ENCODE measurements at regions not wholly inside any gene's neighbourhood (a gene's known extent, or its start where the extent isn't known, plus 50 kb on each side); places are given as distances from the start of the nearest gene placed in this dataset.

DNA sequence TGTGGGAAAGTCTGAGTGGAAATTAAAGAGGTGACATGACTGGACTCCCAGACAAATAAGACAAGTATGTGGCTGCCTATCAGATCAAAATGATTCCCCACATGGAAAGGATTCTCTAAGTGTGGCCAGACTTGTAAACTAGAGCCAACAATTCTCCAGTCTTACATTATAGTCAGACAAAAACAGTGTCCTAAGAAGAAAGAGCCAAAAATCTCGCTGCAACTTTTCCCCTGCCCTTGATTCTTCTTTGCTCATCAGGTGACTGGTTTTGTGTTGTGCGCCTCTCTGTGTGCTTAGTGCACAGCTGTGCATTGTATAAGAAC is 164.2 kb upstream of the TARS1 start:
- TF ChIP-seq, protein P1, sequence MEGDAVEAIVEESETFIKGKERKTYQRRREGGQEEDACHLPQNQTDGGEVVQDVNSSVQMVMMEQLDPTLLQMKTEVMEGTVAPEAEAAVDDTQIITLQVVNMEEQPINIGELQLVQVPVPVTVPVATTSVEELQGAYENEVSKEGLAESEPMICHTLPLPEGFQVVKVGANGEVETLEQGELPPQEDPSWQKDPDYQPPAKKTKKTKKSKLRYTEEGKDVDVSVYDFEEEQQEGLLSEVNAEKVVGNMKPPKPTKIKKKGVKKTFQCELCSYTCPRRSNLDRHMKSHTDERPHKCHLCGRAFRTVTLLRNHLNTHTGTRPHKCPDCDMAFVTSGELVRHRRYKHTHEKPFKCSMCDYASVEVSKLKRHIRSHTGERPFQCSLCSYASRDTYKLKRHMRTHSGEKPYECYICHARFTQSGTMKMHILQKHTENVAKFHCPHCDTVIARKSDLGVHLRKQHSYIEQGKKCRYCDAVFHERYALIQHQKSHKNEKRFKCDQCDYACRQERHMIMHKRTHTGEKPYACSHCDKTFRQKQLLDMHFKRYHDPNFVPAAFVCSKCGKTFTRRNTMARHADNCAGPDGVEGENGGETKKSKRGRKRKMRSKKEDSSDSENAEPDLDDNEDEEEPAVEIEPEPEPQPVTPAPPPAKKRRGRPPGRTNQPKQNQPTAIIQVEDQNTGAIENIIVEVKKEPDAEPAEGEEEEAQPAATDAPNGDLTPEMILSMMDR (conservative IDR thresholded peaks at IDR 0.05; ENCODE audit: low read depth, low read length), result no peak
- DNase-seq (ENCODE audit: low read depth), result no peak
- H3K4me3 ChIP-seq (ENCODE audit: low read depth, low read length), result no peak overlapping the region

GRCh38 chr5:33277061-33277650 is 163.6 kb upstream of the TARS1 start:
- TF ChIP-seq, protein P1 (conservative IDR thresholded peaks at IDR 0.05; ENCODE audit: low read depth, low read length), result no peak
- H3K4me3 ChIP-seq (ENCODE audit: low read depth, low read length), result no peak overlapping the region
- DNase-seq (ENCODE audit: low read depth), result no peak

DNA sequence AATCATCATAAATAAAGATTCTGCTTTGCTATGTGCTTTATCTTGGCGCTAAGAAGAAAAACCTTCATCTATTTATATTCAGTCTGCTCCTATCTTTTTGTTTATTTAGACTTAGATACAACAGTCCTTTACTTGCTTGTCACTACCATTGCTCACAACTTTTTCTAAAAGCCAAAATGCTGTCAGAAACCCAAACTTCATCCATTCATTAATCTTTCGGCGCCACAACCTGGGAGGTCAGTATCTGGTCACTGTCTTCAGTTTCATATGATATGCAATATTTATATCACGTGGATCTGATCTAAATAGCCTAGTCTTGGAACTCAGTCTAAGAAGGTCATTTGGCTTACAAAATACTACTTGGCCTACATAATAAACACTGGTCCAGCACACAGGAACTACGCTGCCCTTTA is 159.3 kb upstream of the TARS1 start:
- TF ChIP-seq, protein P1 (conservative IDR thresholded peaks at IDR 0.05; ENCODE audit: low read depth, low read length), result no peak
- H3K4me3 ChIP-seq (ENCODE audit: low read depth, low read length), result no peak overlapping the region
- peak; percentile 39 for DNase-seq (ENCODE audit: low read depth)

DNA sequence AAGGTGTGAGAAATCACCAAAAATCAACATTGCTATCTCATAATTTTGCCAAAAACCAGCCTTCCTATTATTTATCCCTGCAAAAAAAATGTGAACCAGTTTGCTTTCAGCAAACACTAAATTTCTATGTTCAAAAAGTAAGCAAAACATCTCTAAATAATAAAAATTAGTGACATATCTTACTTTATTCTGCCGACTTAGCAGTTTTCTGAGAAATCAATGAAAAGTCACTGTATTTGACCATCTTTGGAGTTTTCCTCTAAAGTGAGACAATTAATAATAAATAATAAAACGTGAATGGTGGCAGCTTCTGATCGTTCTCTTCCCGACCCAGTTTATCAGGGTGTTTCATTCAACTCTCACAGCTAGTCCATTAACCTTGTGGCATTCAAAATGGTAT is 158.6 kb upstream of the TARS1 start:
- TF ChIP-seq, protein P1 (conservative IDR thresholded peaks at IDR 0.05; ENCODE audit: low read depth, low read length), result no peak
- H3K4me3 ChIP-seq (ENCODE audit: low read depth, low read length), result no peak overlapping the region
- no peak for DNase-seq (ENCODE audit: low read depth)

GRCh38 chr5:33282696-33283095 is 158.1 kb upstream of the TARS1 start:
- H3K4me3 ChIP-seq (ENCODE audit: low read depth, low read length), result no peak overlapping the region
- TF ChIP-seq, protein P1 (conservative IDR thresholded peaks at IDR 0.05; ENCODE audit: low read depth, low read length), result no peak
- DNase-seq (ENCODE audit: low read depth), result no peak

DNA sequence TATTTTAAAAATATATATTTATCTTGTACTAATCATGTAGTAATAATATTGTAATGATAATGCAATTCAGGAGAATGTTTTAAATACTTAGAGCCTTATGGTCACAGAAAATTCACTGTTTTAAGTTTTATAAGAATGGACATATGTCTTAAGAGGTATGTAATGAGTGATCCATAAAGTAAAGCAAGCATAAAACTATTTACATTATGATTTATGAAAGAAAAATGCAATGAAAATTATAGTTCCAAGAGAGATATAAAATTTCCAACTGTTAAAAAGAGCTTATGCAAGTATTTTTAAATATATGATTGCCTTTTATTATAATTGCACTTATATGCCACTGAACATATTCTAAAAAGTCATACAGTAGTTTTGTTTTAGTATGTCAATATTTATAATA is 157.5 kb upstream of the TARS1 start:
- no peak for DNase-seq (ENCODE audit: low read depth)
- TF ChIP-seq, protein P1 (conservative IDR thresholded peaks at IDR 0.05; ENCODE audit: low read depth, low read length), result no peak
- H3K4me3 ChIP-seq (ENCODE audit: low read depth, low read length), result no peak overlapping the region

GRCh38 chr5:33284681-33285080 is 156.1 kb upstream of the TARS1 start:
- no peak overlapping the region for H3K4me3 ChIP-seq (ENCODE audit: low read depth, low read length)
- no peak for DNase-seq (ENCODE audit: low read depth)
- TF ChIP-seq, protein P1 (conservative IDR thresholded peaks at IDR 0.05; ENCODE audit: low read depth, low read length), result no peak

All from choroid plexus epithelial cell (primary cell).